Aorta (tissue), 5 donors: ENCODE measurements at regions not wholly inside any gene's neighbourhood (a gene's known extent, or its start where the extent isn't known, plus 50 kb on each side); places are given as distances from the start of the nearest gene placed in this dataset.

ENCODE experiments used
- ATAC-seq: fragments of 200-7000 bp; cut with Tn5 transposase; one replicate; pipeline ENCODE4 v1.9.1; 2022; ENCODE audit warnings: moderate library complexity; ENCODE audit not compliant: low FRiP score
- DNase-seq, 2 donors: peaks; one replicate each; pipeline ENCODE4 v3.0.0-alpha.2; 2020
- H3K27ac ChIP-seq, 2 donors: one replicate each; pipeline ENCODE4 v1.5.1; 2013; ENCODE audit warnings: low read length in 2 of 2, mild to moderate bottlenecking in 2 of 2, moderate library complexity in 2 of 2, control low read depth in 1 of 2, inconsistent platforms in 1 of 2, low read depth in 1 of 2
- H3K27me3 ChIP-seq, 2 donors: one replicate each; pipeline ENCODE4 v1.6.1; 2013; ENCODE audit warnings: control low read depth in 1 of 2, low read length in 1 of 2, mild to moderate bottlenecking in 1 of 2, moderate library complexity in 1 of 2; ENCODE audit not compliant: insufficient read depth in 2 of 2, control insufficient read depth in 1 of 2
- H3K36me3 ChIP-seq, 2 donors: one replicate each; pipeline ENCODE4 v1.6.1; 2013; ENCODE audit warnings: control low read depth in 1 of 2, low read length in 1 of 2, mild to moderate bottlenecking in 1 of 2; ENCODE audit not compliant: insufficient read depth in 2 of 2, control insufficient read depth in 1 of 2
- H3K4me1 ChIP-seq, 2 donors: one replicate each; pipeline ENCODE4 v1.6.1; 2013; ENCODE audit warnings: low read length in 2 of 2, control low read depth in 1 of 2, mild to moderate bottlenecking in 1 of 2, moderate library complexity in 1 of 2; ENCODE audit not compliant: insufficient read depth in 2 of 2, control insufficient read depth in 1 of 2
- H3K4me3 ChIP-seq, 2 donors: one replicate each; pipeline ENCODE4 v1.5.1; 2013; ENCODE audit warnings: low read length in 2 of 2, control low read depth in 1 of 2, mild to moderate bottlenecking in 1 of 2
- H3K9me3 ChIP-seq: one replicate; pipeline ENCODE4 v1.6.1; 2013; ENCODE audit warnings: mild to moderate bottlenecking, low read length; ENCODE audit not compliant: control insufficient read depth
- WGBS, 2 donors: extraction: QIAGEN DNeasy Blood & Tissue Kit; methylation state at CpG; one replicate each; pipeline ENCODE4 v1.1.7; 2013; 5-methylcytosine and 5-hydroxymethylcytosine counted together
- intact Hi-C, 2 donors: fragments of 100-400 bp; cut with DNase I; formaldehyde crosslinking; loops; one replicate each; pipeline versions ENCODE4 v1.14.2 to v1.15.0; 2022
- donor health status: healthy with polysubstance abuse.
- donor health status: Bipolar disorder and iron deficiency.
- donor health status: DM: no; HTN: no; CAD: no.
- donor health status: DM: no; HTN: no; CAD: no.
- donor health status: DM: yes; HTN: yes; CAD: no.

- WGBS, 2 donors: 54 to 64% methylated on average over 2 of the region's 2 CpGs
- Histone ChIP-seq H3K27me3 (no peaks in the 10 kb centered on the region), H3K4me3 (no peak overlapping the region), H3K36me3 (no peaks in the 10 kb centered on the region), H3K9me3 (no peaks in the 10 kb centered on the region), H3K27ac (no peak overlapping the region), H3K4me1 (no peaks in the 10 kb centered on the region)
- no peak for ATAC-seq
- no peak for DNase-seq
- intact Hi-C loops: no loop called here
These were observed 594.3 kb downstream of the LRFN5 start for GRCh38 chr14:42200957-42201356.

DNA sequence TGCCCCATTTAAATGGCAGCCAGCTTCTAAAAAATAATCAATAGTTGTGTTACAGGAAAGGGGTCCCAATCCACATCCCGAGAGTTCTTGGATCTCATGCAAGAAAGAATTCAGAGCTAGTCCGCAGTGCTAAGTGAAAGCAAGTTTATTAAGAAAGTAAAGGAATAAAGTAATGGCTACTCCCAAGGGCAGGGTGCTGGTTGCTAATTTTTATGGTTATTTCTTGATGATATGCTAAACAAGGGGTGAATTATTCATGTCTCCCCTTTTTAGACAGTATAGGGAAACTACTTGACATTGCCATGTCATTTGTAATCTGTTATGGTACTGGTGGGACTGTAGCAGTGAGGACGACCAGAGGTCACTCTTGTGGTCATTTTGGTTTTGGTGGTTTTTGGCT is 591.3 kb downstream of the LRFN5 start:
- Histone ChIP-seq H3K4me3 (no peak overlapping the region), H3K36me3 (no peaks in the 10 kb centered on the region), H3K4me1 (no peaks in the 10 kb centered on the region), H3K27me3 (no peaks in the 10 kb centered on the region), H3K27ac (no peak overlapping the region), H3K9me3 (no peaks in the 10 kb centered on the region)
- ATAC-seq: no peak
- 64 to 77% methylated on average over 3 of the region's 3 CpGs for WGBS, 2 donors
- DNase-seq: no peak
- intact Hi-C loops: no loop called here

DNA sequence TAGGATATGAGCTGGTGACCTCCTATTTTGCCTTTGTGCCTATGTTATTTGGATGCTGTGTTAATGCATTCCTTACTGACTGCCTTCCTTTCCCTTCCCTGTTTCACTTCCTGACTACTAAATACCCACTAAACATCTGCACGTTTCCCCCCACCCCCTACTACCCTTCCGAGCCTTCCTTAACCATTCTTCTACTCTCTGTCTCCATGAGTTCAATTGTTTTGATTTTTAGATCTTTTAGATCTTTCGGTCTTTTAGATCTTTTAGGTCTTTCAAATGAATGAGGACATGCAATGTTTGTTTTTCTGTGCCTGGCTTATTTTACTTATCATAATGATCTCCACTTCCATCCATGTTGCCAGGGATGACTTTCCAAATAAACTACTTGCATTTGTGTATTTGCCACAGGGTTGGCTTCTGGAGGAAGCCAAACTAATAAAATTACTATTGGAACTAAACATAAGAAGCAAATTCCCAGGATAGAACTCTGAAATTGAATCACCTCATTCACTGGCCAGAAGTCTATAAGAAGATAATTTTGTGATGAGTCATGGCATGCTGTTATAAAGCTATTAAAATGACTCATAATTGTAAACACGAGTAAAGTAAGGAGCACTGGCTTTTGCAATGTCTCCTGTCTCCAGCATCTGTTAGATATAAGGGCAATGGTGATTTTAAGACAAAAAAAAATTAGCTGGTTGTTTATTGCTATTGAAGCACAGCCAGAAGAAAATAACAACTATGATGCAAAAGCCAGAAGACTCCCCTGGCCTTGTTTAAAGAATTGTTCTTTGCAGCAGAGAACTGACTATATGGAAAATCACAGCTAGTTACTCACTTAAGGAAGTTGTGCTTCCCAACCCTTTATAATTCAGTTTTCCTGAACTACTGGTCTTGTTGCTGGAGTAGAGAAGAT is 586.3 kb downstream of the LRFN5 start:
- no peaks in the 10 kb centered on the region for H3K9me3 ChIP-seq
- no peak overlapping the region for H3K4me3 ChIP-seq
- no peaks in the 10 kb centered on the region for H3K27me3 ChIP-seq
- H3K4me1 ChIP-seq: no peaks in the 10 kb centered on the region
- H3K36me3 ChIP-seq: no peaks in the 10 kb centered on the region
- WGBS, 2 donors: 31 to 46% methylated on average over 4 of the region's 4 CpGs
- DNase-seq (no peak), ATAC-seq (peak; percentile 66)
- intact Hi-C loops: no loop called here
- no peak overlapping the region for H3K27ac ChIP-seq

GRCh38 chr14:42190744-42191143 is 584.1 kb downstream of the LRFN5 start:
- Histone ChIP-seq H3K36me3 (no peaks in the 10 kb centered on the region), H3K9me3 (no peaks in the 10 kb centered on the region), H3K4me3 (no peak overlapping the region), H3K27ac (no peak overlapping the region), H3K27me3 (no peaks in the 10 kb centered on the region), H3K4me1 (no peaks in the 10 kb centered on the region)
- ATAC-seq: no peak
- intact Hi-C loops: no loop called here
- no peak for DNase-seq
- WGBS, 2 donors: 95 to 97% methylated on average over 1 of the region's 1 CpG

DNA sequence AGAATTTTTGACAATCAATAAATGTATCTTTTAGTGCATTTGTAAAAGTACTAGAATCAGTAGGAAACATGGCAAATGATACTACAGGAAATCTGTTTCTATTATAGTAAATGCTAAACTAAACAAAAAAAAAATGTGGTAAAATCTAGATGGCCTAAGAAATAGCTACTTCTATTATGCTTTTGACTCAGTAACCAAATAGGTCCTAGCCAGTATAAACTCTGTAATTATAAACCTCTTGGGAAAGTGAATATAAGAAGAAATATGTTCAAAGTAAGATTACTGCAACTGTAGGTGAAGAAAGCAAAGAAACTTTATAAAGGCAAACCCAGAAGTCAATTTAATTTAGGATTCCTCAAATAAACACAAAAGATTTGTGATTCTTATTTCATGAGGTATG is 581.2 kb downstream of the LRFN5 start:
- no peak overlapping the region for H3K27ac ChIP-seq
- intact Hi-C loops: no loop called here
- H3K9me3 ChIP-seq: no peaks in the 10 kb centered on the region
- H3K27me3 ChIP-seq: no peaks in the 10 kb centered on the region
- no peaks in the 10 kb centered on the region for H3K36me3 ChIP-seq
- H3K4me3 ChIP-seq: no peak overlapping the region
- no peak for ATAC-seq
- no peak for DNase-seq
- no peaks in the 10 kb centered on the region for H3K4me1 ChIP-seq

DNA sequence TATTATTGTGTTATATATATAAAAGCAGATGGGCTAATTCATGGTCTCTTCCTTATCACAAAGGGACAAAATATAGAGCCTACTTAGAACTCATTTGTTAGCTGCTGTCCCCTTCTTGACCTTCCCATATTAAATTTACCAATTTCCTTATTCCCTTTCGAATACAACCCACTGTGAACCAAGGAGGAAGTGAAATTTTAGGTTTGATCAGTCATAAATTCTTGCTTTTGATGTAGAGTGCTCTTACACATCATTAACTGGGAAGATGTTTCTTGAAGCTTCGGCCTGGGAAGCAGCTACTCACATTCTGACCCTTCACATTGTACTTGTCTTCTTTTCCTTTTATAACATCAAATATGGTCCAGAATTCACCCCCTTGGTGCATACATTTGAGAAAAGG is 579.0 kb downstream of the LRFN5 start:
- 72 to 75% methylated on average over 2 of the region's 2 CpGs for WGBS, 2 donors
- intact Hi-C loops: no loop called here
- no peaks in the 10 kb centered on the region for H3K4me1 ChIP-seq
- no peaks in the 10 kb centered on the region for H3K27me3 ChIP-seq
- H3K9me3 ChIP-seq: no peaks in the 10 kb centered on the region
- DNase-seq (no peak), ATAC-seq (no peak)
- no peaks in the 10 kb centered on the region for H3K36me3 ChIP-seq
- H3K4me3 ChIP-seq: no peak overlapping the region
- H3K27ac ChIP-seq: no peak overlapping the region

GRCh38 chr14:42174357-42174756 is 567.7 kb downstream of the LRFN5 start:
- DNase-seq (no peak), ATAC-seq (no peak)
- Histone ChIP-seq H3K4me1 (no peaks in the 10 kb centered on the region), H3K36me3 (no peaks in the 10 kb centered on the region), H3K4me3 (no peak overlapping the region), H3K9me3 (no peaks in the 10 kb centered on the region), H3K27ac (no peak overlapping the region), H3K27me3 (no peaks in the 10 kb centered on the region)
- WGBS, 2 donors: 57 to 69% methylated on average over 3 of the region's 3 CpGs
- intact Hi-C loops: no loop called here

DNA sequence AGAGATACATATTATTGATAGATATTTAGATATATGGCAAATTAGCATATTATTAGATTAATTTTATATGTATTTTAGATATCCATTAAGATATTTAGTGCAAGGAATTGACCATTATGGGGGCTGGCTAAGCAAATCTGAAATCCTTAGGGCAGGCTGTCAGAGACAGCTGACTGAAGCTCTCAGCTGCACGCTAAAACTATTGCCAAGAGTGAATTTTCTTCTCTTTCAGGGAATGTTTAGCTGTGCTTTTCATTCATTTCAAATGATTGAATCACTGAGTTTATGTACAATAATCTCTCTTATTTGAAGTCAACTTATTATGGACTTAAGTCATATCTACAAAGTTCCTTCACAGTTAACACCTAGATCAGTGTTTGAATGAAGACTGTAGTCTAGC is 566.5 kb downstream of the LRFN5 start:
- Histone ChIP-seq H3K36me3 (no peaks in the 10 kb centered on the region), H3K9me3 (no peaks in the 10 kb centered on the region), H3K4me3 (no peak overlapping the region), H3K27me3 (no peaks in the 10 kb centered on the region), H3K4me1 (no peaks in the 10 kb centered on the region), H3K27ac (no peak overlapping the region)
- no peak for DNase-seq
- intact Hi-C loops: no loop called here
- ATAC-seq: no peak
- WGBS, 2 donors: 80 to 86% methylated on average over 1 of the region's 1 CpG

GRCh38 chr14:42172304-42172703 is 565.6 kb downstream of the LRFN5 start:
- Histone ChIP-seq H3K36me3 (no peaks in the 10 kb centered on the region), H3K4me1 (no peaks in the 10 kb centered on the region), H3K27ac (no peak overlapping the region), H3K9me3 (no peaks in the 10 kb centered on the region), H3K4me3 (no peak overlapping the region), H3K27me3 (no peaks in the 10 kb centered on the region)
- intact Hi-C loops: no loop called here
- ATAC-seq: no peak
- no peak for DNase-seq
- 90 to 94% methylated on average over 1 of the region's 1 CpG for WGBS, 2 donors
